ENCODE measurements at regions not wholly inside any gene's neighbourhood (a gene's known extent, or its start where the extent isn't known, plus 50 kb on each side); places are given as distances from the start of the nearest gene placed in this dataset.

DNA sequence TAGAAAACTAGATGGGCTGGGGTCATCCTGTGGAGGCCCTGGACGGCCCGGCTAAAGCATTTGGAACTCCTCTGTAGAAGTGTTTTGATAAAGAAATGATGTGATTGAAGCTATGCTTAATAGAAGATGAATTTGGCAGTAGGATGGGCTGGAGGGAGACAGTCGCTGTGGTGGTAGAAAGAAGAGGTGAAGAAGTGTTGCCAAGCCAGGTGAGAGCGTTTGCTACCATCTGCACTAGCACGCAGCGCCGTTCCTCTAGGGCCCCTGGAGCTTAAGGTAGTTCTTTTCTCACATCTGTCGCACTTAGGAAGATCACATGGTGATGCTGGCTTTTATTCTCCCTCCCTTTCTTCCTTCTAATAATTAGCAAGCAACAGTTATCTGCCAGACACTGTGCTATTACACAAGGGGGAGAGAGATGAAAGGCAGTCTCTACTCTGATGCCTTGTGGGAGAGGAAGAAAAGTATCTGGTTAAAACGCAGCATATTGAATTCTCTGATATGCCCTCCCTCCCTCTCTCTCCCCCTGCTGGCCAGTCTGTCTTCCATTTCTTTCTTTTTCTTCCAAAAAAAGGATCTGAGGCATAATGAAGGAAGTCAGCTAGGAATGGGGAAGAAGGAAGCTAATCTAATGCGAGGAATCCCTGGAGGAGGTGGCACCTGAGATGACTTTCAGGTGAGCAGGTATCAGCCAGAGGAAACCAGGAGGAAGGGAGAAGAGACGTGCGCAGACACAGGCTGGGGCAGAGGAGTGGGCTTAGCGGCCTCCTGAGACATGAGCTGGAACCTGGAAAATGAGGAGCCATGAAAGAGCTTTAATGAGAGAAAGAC, 162.3 kb upstream of the KLF14 start:
- DNase-seq (ENCODE audit: low read depth, low spot score): no peak

DNA sequence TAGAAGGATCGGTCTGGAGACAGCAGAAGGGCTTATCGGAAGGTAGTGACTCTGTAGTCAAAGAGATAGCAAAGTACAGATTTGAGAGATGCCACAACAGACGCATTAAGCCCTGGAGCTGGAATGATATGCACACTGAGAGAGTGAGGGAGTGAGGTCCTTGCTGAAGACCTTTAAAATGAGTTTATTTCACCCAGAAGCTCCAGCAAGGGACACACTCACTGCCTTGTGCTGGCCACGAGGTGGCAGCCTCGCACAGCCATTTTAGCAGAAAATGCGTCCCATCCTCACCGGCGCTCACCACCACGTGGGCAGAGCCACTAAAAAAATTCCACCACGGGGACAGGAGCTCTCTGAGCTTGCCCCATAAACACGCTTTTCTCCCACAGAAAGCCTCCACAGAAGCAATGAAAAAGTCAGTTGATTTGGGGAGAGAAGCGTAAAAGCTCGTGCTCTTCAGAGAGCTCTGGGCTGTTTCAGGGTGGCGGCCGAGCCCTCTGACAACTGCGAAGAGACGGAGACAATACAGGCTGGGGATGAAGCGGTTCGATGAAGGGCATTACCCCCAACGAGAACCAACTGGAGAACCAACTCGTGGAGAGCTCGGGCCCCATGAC, 163.0 kb upstream of the KLF14 start:
- DNase-seq (ENCODE audit: low read depth, low spot score): peak; percentile 71

DNA sequence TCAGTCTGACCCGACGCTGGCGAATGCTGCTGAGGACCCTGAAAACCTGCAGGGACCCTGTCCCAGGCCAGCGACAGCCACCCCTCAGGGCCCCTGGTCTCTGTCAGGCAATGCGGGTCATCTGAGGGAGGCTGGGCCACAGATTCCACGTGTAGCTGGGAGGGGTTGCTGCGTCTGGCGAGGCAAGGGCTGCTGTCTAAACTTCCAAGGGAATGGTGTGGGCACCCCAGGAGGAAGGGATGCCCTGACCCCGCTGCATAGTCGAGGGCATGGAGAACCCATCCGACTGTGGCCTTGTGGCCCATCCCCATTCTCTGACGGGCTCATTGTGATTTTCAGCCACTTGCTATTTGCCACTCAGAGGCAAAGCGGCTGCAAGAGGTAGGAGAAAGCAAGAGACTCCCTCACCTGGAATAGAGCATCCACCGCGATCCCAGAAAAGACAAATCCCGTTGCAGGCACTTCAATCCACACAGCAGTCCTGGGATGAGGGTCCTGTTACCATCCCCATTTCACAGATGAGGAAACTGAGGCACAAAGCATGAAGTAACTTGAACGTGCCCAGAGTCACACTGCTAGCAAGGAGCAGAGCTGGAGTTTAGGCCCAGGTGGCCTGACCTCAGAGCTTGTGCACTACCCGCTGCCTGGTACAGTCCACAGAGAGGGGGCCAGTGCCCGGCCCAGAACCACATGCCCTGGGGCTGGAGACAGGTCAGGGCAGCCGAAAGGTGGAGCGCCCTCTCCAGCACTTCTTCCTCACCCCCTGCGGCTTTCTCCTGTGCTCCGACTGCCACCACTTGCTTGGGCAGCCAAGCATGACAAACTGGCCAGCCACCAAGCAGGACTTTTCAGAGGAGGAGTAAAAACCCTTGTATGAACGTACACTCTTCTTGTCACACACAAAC, 163.8 kb upstream of the KLF14 start:
- no peak for DNase-seq (ENCODE audit: low read depth, low spot score)

DNA sequence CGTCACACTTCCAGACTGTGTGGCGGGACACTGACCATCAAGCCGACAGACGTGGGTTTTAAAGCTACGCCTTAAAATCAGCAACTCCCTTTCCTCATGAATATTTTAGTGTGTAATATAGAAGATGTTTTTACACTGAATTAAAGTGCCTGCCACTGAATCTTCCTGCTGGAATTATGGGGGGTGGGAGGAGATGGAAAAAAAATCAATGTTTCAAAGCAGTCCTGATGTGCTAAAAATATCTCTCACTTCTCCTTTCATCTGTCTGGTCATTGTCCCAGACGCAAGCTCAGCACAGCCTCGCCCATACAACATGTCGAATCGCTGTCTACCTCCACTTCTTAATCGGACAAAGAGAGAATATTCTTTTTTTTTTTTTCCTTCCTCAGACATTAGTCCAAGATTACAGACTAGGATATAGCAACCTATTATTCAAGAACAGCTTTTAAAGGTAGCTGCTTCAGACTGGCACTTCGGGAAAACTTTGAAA, 165.1 kb upstream of the KLF14 start:
- DNase-seq (ENCODE audit: low read depth, low spot score): no peak

DNA sequence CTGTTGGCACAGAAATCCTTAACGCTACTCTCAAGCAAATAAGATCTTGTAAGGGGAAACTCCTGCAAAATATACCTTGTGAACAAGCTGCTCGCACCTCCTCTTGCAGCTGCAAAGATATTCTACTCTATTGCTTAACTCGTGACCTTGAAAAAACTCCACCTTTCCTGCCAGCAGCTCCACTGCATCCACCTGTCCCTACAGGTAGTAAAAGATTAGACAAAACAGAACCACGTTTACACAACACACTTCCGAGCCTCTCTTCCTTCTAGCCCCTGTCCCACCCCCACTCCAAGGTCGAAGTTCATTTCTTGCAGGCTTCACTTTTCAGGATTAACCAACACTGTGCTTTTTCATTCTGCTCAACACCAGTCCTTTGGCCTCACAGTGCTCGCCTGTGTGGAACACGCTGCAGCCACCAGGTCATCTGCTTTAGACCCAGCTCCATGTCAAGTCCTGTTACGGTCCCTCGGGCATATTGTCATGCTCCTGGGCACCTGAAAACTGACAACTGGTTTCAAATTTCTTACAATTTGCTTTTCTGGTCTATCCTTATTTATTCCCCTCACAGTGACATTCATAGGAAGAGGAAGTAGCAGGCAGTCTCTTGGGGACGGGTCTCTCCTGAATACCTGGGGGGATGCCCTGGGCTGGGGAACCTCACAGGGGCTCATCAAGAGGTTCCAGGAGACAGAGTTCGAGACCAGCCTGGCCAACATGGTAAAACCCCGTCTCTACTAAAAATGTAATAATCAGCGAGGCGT, 165.8 kb upstream of the KLF14 start:
- no peak for DNase-seq (ENCODE audit: low read depth, low spot score)

DNA sequence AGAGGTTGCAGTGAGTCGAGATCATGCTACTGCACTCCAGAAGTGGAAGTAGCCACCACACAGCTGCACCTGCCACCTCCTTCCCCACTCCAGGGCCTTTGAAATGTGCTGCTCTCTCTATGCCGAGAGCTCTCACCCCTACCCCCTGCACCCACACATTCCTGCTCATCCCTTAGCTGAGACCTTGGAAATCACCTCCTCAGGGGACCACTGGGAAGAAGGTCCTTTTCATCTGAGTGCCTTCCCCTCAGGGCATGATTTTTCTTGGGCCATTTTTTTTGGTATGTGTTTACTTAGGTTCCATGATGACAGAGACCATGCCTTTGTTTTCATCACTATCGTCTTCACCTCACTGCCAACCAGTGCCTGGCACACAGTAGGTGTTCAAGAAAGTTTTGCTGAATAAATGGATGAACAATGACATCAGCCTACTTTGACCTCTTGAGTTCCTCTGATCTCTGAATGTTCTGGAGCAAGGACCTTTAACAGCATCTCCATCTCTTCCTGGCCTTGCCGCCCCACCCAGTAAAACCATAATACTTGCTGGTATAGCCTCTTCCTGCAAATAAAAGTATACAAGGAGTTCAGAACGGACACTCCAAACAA, 166.6 kb upstream of the KLF14 start:
- no peak for DNase-seq (ENCODE audit: low read depth, low spot score)

DNA sequence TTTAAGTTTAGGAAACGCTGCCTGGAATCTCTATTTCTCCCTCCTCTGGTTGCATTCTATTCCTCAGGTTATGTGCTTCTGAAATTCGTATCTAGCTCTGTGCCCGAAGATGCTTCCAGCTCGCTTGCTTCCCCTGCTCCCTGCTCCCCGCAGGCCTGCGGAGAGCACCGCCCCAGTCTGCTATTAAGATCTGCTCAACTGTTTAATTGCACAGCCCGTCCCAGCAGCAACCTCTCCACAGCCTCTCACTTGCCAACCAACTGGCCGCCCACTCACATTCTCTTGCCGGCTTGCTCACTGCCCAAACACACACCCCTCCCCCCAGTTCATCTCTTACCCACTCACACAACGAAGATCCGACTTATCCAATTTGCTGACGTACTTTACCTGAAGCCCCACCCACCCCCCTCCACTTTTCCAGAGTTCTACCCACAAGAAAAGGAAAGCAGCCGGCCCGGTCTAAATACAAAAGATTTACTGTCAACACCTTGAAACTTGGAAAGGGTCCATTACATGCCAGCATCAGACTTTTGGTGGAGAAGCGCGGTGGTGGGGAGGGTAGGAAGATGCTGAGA, 167.3 kb upstream of the KLF14 start:
- no peak for DNase-seq (ENCODE audit: low read depth, low spot score)

DNA sequence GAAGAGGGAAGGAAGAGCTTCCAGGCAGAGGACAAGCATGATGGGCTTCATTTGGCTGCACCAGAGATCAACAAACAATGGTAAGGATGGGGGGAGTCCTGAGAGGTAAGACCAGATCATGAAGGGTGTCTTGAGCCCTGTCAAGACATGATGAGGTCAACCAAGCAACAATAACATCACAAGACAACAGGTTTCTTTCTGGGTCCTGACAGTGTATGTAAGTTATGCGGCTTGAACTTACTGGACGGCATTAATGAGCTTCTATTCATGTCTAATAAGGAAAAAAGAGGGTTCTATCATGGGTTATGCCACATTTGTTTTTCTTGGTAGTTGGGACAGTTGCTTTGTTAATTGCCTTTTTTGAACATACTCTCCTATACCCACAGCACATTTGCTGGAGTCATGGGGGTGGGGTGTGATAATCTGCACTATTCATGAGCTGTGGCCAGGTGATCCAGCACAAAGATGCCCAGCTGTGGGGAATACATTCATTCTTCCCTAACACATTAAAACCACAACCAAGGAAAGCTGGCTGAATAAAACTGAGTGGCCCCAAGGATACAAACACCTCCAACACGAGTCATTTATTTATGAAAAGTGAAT, 168.8 kb upstream of the KLF14 start:
- DNase-seq (ENCODE audit: low read depth, low spot score): no peak

DNA sequence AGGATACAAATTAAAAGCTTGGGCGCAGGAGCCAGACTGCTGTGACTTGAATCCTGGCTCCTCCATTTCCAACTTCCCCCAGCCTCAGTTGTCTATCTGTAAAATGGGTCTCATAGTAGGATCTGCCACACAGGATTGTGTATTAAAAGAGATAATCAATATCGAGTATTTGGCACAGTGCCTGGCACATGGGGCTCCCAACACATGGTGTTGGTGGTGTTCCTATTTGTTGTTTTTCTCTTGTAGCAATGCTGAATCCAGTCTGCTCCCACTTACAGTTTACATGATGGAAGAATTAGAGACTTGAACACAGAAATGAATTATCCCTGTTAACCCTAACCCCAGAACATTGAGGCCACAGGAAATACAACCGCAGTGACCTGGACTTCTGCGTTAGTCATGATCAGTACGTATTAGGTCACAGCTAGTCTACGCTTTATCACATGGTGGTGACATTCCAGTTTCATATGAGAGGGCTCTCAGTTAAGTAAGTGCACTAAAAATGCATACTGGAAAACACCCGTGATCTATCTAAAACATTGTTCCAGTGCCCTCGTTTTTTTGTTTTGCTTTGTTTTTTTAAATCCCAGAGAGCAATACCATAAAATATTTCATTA, 169.5 kb upstream of the KLF14 start:
- DNase-seq (ENCODE audit: low read depth, low spot score): no peak

DNA sequence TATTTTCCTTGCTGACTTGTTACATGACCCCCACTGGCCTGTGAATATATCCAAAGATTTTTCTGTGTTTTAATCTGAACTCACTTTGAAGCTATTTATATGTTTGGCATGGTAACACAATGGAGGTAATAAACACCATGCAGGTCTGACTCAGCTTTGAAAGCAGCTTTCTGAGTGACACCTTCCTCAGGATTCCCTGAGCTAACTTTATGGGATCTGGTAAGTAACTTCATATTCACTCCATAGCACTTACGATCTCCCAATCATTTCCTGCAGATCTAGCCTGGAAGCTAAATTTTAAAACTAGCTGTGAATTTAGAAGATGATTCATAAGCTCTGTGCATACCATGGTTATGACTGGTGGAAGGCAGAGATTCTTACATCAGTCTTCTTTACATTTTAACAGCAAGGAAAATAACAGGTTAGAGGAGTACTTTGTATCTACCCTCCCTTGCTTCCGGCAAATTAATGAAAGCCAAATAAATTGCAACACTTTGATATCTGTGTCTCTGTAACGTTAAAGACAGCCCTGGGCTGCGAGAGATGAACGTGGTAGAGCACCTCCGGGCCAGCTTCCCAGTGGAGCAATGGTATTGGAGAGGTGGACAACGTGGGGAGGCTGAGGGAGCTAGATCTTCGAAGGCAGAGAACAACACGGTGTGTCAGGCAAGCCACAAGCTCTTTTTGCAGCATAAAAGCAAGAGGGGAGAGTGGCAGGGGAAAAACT, 170.2 kb upstream of the KLF14 start:
- DNase-seq (ENCODE audit: low read depth, low spot score): no peak

DNA sequence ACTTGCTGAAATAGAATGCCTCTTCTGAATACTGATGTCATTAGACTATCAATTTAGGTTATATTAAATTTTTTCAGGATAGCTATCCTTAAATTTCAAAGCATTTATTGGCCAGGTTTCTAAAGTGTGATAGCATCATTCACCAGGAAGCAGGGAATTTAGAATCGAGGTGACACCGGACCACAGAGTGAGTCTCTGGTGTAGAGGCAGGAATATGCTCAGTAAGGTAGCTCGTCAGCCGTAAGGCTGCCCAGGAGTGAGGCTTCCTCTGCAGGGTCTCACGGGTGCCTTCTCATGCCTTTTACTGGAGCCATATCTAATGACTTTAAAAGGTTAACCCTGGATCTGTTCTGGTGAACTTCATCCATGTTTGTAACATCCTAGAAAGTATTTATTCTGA, 170.8 kb upstream of the KLF14 start:
- no peak for DNase-seq (ENCODE audit: low read depth, low spot score)

DNA sequence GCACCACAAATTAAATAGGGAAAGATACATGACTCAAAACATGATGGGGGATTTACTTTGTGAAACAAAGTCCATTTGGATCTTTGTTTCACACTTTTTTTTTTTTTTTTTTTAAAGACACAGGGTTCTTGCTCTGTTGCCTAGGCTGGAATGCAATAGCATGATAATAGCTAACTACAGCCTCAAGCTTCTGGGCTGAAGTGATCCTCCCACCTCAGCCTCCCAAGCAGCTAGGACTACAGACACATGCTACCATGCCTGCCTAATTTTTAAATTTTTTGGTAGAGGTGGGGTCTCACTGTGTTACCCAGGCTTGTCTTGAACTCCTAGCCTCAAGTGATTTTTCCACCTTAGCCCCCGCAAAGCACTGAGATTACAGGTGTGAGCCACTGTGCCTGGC, 172.6 kb upstream of the KLF14 start:
- DNase-seq (ENCODE audit: low read depth, low spot score): no peak

DNA sequence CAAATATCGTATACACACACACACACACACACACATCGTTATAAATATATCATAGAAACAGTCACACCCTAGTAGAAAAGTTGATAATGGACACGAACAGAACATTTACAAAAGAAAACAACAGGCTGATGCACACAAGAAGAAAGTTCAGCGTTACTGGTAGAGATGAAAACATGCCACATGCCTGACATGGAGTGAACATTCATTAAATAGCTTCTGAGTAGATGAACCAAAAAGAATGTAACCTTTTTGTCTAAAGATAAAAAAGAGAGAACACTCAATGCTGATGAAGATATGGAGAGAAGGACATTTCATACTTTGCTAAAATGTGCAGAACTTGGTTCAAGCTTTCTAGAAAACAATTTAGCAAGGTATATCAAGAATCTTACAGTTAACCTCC, 173.4 kb upstream of the KLF14 start:
- no peak for DNase-seq (ENCODE audit: low read depth, low spot score)

DNA sequence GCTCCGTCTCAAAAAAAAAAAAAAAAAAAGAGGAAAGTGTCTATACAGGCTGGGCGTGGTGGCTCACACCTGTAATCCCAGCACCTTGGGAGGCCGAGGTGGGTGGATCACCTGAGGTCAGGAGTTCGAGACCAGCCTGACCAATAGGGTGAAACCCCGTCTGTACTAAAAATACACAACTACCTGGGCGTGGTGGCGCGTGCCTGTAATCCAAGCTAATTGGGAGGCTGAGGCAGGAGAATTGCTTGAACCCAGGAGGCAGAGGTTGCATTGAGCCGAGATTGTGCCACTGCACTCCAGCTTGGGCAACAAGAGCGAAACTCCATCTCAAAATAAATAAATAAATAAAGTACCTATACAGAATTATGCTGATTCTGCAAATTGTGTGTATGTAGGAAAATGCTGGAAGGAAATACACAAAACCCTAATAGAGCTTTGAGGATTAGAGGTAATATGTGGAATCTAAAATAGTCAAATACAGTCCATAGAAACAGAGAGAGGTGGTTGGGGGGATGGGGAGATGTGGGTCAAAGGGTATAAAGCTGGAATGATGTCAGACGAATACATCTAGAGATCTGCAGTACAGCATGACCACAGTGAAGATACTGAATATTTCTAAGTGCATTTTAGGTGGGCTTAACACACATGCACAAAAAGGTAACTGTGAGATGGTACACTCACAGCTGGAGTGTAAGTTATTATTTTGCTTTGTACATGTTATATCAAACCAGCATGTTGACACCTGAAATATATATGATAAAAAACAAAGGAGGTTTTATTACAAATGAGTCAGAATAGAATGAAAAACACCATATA, 174.5 kb upstream of the KLF14 start:
- no peak for DNase-seq (ENCODE audit: low read depth, low spot score)

DNA sequence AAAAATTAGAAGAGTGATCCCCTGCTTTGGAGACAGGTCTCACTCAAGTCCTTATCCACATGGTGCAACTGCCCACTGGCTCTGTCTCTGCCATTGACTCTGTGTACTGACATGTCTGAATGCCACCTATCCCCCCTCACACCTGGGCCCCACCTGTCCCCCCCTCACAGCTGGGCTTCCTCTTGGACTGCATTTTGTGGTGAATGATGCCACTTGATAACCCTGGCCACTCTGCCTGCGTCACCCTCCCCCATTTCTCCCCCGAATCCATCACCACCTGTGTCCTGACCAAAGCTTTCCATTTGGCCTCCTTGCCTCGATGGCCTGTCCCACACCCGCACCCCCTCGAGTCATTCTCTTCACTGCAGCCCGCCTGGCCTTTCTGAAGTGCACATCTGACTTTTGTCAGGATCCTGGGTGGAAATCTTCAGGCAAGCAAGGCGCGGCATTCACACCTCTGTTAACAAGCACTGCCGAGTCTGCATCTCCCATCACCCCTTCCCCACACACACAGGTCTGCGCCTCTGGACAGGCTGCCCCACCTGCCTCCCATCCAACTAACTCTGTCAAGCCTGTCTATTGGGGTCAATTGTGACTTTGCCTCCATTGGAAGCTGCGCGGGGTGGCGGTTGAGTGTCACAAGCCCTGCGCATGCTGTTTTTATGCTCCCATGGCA, 175.3 kb upstream of the KLF14 start:
- DNase-seq (ENCODE audit: low read depth, low spot score): no peak

DNA sequence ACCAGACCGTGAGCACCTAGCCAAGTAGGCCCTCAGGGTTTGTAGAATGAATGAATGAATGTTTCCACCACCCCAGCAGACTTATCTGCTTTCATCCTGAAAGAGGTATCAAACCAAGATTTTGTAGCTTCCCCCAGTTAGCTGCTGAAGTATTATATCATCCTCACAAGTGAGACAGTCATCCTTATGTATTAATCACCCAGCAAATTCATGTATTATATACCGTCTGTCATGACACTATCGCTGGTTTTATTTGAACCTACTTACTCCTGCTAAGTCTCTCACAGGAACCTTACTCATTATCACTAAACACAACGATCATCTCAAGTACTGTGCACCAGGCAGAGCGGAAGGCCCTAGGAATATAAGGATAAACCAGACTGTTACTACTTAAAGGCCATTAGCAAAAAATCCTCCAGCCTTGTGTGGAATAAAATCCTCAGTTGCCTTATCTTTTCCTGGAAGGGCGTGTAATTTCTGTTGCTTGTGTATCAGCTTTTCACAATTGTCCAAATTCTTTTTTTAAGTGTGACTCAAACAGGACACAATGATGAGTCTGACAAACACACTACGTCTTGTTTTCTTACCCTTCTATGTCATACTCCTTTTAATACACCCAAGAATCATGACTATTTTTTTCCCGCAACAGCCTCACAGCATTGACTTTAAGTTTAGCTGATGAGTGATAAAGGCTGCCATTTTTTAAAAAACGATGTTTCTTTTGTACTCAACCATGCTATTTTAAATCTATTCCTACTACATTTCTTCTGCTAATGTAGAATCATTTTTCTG, 176.1 kb upstream of the KLF14 start:
- no peak for DNase-seq (ENCODE audit: low read depth, low spot score)

Data from iPS DF 19.7 (cell line).